Adrenal gland (tissue), 9 donors: ENCODE measurements at regions not wholly inside any gene's neighbourhood (a gene's known extent, or its start where the extent isn't known, plus 50 kb on each side); places are given as distances from the start of the nearest gene placed in this dataset.

Source experiments
- DNase-seq, 7 donors: peaks; one replicate each; pipeline ENCODE4 v3.0.0-alpha.2; 2019 to 2020
- H3K27ac ChIP-seq, 5 donors: fragments of 200-600 bp; sonication (generic) in 4 of 5; 1 replicate in 3 of 5; 2 replicates in 2 of 5; pipeline versions ENCODE4 v1.5.1 to v1.8.0; 2016 to 2020; ENCODE audit warnings: mild to moderate bottlenecking in 1 of 5
- H3K27me3 ChIP-seq: fragments of 200-600 bp; 2 replicates; pipeline ENCODE4 v1.8.0; 2021
- H3K36me3 ChIP-seq, 2 donors: fragments of 200-600 bp; replicated peaks in 1 of 2; 1 replicate in 1 of 2; 2 replicates in 1 of 2; pipeline versions ENCODE4 v1.5.1 to v1.8.0; 2018 to 2022
- H3K4me1 ChIP-seq, 2 donors: fragments of 200-600 bp; replicated peaks in 1 of 2; 1 replicate in 1 of 2; 2 replicates in 1 of 2; pipeline versions ENCODE4 v1.5.1 to v1.8.0; 2018 to 2021
- H3K4me3 ChIP-seq, 4 donors: fragments of 200-600 bp; sonication (generic) in 3 of 4; one replicate each; pipeline ENCODE4 v1.5.1; 2016 to 2018
- H3K9me3 ChIP-seq, 3 donors: fragments of 200-600 bp; sonication (generic) in 1 of 3; replicated peaks in 1 of 3; 1 replicate in 2 of 3; 2 replicates in 1 of 3; pipeline versions ENCODE4 v1.5.1 to v1.8.0; 2016 to 2021
- POLR2A ChIP-seq, 2 donors: fragments of 450-650 bp; IDR thresholded peaks; one replicate each; pipeline ENCODE4 v1.6.1; 2017; ENCODE audit warnings: antibody characterized with exemption in 2 of 2, mild to moderate bottlenecking in 2 of 2, moderate library complexity in 1 of 2
- WGBS, 4 donors: extraction: QIAGEN DNeasy Blood & Tissue Kit in 2 of 4; methylation state at CpG; one replicate each; pipeline versions ENCODE4 v1.1.5 to v1.1.7; 2013 to 2017; 5-methylcytosine and 5-hydroxymethylcytosine counted together
- intact Hi-C, 2 donors: fragments of 100-400 bp; cut with DNase I; formaldehyde crosslinking; loops; one replicate each; pipeline versions ENCODE4 v1.14.1 to v1.15.0; 2022 to 2023
- TF ChIP-seq, protein P1 (sequence below), 6 experiments: fragments of 450-650 bp in 4 of 6; fragments of 200-600 bp in 2 of 6; sonication (generic) in 1 of 6; IDR thresholded peaks; 1 replicate in 5 of 6; 2 replicates in 1 of 6; pipeline versions ENCODE4 v1.5.1 to v1.8.0; 2016 to 2021; ENCODE audit warnings: antibody characterized with exemption in 6 of 6, mild to moderate bottlenecking in 2 of 6, moderate library complexity in 1 of 6
- donor health status: healthy with polysubstance abuse.
- donor health status: Bipolar disorder and iron deficiency.
- donor health status: DM: yes; HTN: yes; CAD: no.
- donor health status: DM: no; HTN: no; CAD: no.
- donor health status: DM: no; HTN: no; CAD: no.

DNA sequence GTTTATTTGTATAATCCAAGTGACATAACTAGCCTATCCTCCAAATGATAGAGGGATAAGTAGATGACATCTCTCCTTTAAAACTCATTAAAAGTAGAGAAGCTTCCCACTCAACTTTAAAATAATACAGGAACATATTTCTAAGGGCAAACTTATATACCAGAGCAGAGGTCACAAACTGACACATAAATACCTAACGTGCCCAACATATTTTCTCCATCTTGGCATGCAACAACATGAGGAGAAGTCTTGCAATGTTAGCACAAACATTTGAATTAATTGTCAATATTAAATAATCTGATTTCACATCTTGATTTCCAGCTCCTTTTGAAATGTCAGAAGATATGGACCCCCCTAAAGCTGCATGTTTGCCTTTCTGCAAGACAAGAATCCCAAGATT, 335.0 kb downstream of the DEPDC1B start:
- Histone ChIP-seq H3K4me3 (no peak overlapping the region), H3K9me3 (no peaks in the 10 kb centered on the region), H3K36me3 (no peaks in the 10 kb centered on the region), H3K27ac (no peak overlapping the region), H3K4me1 (no peaks in the 10 kb centered on the region), H3K27me3 (no peaks in the 10 kb centered on the region)
- 32 to 55% (median 44%) methylated on average over 1 of the region's 1 CpG for WGBS, 4 donors
- no peak for DNase-seq
- TF ChIP-seq, protein P1, sequence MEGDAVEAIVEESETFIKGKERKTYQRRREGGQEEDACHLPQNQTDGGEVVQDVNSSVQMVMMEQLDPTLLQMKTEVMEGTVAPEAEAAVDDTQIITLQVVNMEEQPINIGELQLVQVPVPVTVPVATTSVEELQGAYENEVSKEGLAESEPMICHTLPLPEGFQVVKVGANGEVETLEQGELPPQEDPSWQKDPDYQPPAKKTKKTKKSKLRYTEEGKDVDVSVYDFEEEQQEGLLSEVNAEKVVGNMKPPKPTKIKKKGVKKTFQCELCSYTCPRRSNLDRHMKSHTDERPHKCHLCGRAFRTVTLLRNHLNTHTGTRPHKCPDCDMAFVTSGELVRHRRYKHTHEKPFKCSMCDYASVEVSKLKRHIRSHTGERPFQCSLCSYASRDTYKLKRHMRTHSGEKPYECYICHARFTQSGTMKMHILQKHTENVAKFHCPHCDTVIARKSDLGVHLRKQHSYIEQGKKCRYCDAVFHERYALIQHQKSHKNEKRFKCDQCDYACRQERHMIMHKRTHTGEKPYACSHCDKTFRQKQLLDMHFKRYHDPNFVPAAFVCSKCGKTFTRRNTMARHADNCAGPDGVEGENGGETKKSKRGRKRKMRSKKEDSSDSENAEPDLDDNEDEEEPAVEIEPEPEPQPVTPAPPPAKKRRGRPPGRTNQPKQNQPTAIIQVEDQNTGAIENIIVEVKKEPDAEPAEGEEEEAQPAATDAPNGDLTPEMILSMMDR (IDR thresholded peaks at IDR 0.05) = no peak
- no peak for TF ChIP-seq POLR2A (IDR thresholded peaks at IDR 0.05)
- intact Hi-C loops = no loop called here

DNA sequence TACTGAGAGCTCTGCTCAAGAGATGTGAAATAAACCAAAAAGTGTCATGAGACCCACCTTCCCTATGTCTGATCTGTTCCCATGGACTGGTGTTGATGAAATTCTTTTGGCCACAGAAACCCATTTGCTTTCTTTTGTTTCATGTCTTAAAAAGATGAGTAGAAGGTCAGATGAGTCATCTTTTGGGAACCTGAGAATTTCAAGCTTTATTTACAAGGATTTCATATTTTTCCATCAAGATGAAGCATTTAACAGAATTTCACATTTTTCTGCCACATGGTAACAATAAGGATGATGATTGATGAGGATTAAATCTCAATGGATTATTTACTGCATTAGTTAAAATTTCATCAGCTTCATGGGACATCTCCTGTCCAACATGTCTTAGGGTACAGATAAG, 337.8 kb downstream of the DEPDC1B start:
- TF ChIP-seq POLR2A (IDR thresholded peaks at IDR 0.05) = no peak
- TF ChIP-seq, protein P1 (IDR thresholded peaks at IDR 0.05) = no peak
- DNase-seq = no peak
- intact Hi-C loops = no loop called here
- Histone ChIP-seq H3K9me3 (no peaks in the 10 kb centered on the region), H3K27ac (no peak overlapping the region), H3K4me3 (no peak overlapping the region), H3K4me1 (no peaks in the 10 kb centered on the region), H3K27me3 (no peaks in the 10 kb centered on the region), H3K36me3 (no peaks in the 10 kb centered on the region)

DNA sequence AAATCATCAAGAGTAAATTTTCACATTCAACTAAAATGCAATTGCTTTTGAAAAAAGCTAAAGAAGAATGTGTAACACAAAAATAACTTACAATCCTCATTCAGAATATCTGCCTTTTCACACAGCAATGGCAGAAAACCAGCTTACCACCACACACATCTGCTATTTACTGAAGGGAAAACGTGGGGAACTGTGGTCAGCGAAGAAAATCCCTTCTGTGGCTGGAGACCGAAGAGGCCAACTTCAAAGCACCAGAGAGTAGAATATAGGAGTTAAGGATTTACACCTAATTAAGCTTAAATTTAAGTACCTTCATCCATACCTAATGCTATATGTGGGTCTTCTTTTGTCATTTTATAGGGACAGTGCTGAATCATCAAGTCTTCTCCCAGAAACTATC, 339.6 kb downstream of the DEPDC1B start:
- Histone ChIP-seq H3K27me3 (no peaks in the 10 kb centered on the region), H3K9me3 (no peaks in the 10 kb centered on the region), H3K36me3 (no peaks in the 10 kb centered on the region), H3K4me3 (no peak overlapping the region), H3K27ac (no peak overlapping the region), H3K4me1 (no peaks in the 10 kb centered on the region)
- 76 to 83% (median 83%) methylated on average over 3 of the region's 3 CpGs for WGBS, 4 donors
- DNase-seq = no peak
- TF ChIP-seq POLR2A (IDR thresholded peaks at IDR 0.05) = no peak
- TF ChIP-seq, protein P1 (IDR thresholded peaks at IDR 0.05) = no peak
- intact Hi-C loops = no loop called here

DNA sequence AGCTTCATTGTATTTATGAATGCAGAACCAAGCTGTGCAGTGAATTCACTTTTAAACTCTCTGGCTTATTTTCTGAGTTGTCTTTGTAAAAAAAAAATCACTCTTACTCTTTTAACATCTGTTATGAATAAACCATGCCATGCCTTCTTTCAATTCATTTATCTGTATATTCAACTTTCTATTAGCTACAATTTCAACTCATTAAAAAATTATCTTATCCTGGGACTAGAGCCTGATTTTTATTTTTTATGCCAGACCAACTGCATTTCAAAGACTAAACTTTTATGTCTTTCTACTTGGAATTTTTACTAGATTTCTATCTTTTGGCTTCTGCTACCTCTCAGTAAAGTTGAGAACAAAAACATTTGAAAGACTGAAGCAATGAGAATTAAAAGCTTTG, 342.7 kb downstream of the DEPDC1B start:
- H3K27me3 ChIP-seq = no peaks in the 10 kb centered on the region
- DNase-seq = no peak
- no peak overlapping the region for H3K27ac ChIP-seq
- no peaks in the 10 kb centered on the region for H3K36me3 ChIP-seq
- H3K9me3 ChIP-seq = no peaks in the 10 kb centered on the region
- intact Hi-C loops = no loop called here
- TF ChIP-seq, protein P1 (IDR thresholded peaks at IDR 0.05) = no peak
- TF ChIP-seq POLR2A (IDR thresholded peaks at IDR 0.05) = no peak
- no peak overlapping the region for H3K4me3 ChIP-seq
- no peaks in the 10 kb centered on the region for H3K4me1 ChIP-seq
